ENCODE measurements at regions not wholly inside any gene's neighbourhood (a gene's known extent, or its start where the extent isn't known, plus 50 kb on each side); places are given as distances from the start of the nearest gene placed in this dataset.

DNA sequence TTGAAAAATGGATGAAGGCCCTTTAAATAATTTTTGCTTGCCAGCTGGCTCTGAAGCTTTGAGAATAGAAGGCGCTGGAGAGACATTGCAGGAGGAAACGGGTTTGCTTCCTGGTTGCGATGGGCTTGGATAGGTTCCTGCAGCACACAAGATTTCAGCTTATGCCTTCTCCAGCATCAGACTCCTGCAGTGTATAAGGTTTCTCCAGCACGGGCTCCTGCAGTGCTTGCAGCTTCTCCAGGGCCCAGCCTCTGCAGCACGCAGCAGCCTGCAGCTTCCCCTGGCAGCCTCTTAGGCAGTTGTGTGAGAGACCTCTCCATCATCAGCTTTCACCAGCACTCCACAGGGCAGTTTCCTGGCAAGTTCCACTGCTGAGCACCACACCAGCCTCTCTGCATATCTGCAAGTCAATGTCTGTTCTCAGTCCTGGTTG lies 78.7 kb upstream of the ZDHHC17 start:
- H3K36me3 ChIP-seq (ENCODE audit: control insufficient read depth, insufficient read depth, low read length): no peaks in the 10 kb centered on the region
- no peaks in the 10 kb centered on the region for H3K27me3 ChIP-seq (ENCODE audit: control insufficient read depth, insufficient read depth, low read length)
- H3K27ac ChIP-seq (ENCODE audit: low read length): peak overlapping the region; percentile 45
- 4% methylated on average over 4 of the region's 5 CpGs for WGBS (ENCODE audit: insufficient coverage)
- peaks cover 17% of the 10 kb centered on the region for H3K4me1 ChIP-seq (ENCODE audit: control insufficient read depth, insufficient read depth, low read length)
- peak; percentile 96 for DNase-seq
- H3K9me3 ChIP-seq (replicated peaks; ENCODE audit: control insufficient read depth, low read depth, low read length): no peaks in the 10 kb centered on the region
- H3K4me3 ChIP-seq (ENCODE audit: low read length): no peak overlapping the region

- Histone ChIP-seq H3K4me3 (ENCODE audit: low read length) (peak overlapping the region; percentile 7), H3K27ac (ENCODE audit: low read length) (peak overlapping the region; percentile 93)
- no CpG with 5 or more reads among the region's 3 CpGs for WGBS (ENCODE audit: insufficient coverage)
These were observed 75.9 kb upstream of the ZDHHC17 start for GRCh38 chr12:76687981-76688380.

GRCh38 chr12:76688631-76689030 lies 75.3 kb upstream of the ZDHHC17 start:
- H3K9me3 ChIP-seq (replicated peaks; ENCODE audit: control insufficient read depth, low read depth, low read length): no peaks in the 10 kb centered on the region
- WGBS (ENCODE audit: insufficient coverage): no CpG with 5 or more reads among the region's 2 CpGs
- no peak overlapping the region for H3K4me3 ChIP-seq (ENCODE audit: low read length)
- no peaks in the 10 kb centered on the region for H3K36me3 ChIP-seq (ENCODE audit: control insufficient read depth, insufficient read depth, low read length)
- no peaks in the 10 kb centered on the region for H3K27me3 ChIP-seq (ENCODE audit: control insufficient read depth, insufficient read depth, low read length)
- H3K27ac ChIP-seq (ENCODE audit: low read length): peak overlapping the region; percentile 93
- DNase-seq: peak; percentile 52
- H3K4me1 ChIP-seq (ENCODE audit: control insufficient read depth, insufficient read depth, low read length): peaks cover 22% of the 10 kb centered on the region

More at GRCh38 chr12:76687981-76688380, 75.9 kb upstream of the ZDHHC17 start:
- Histone ChIP-seq H3K9me3 (replicated peaks; ENCODE audit: control insufficient read depth, low read depth, low read length) (no peaks in the 10 kb centered on the region), H3K4me1 (ENCODE audit: control insufficient read depth, insufficient read depth, low read length) (peaks cover 19% of the 10 kb centered on the region), H3K36me3 (ENCODE audit: control insufficient read depth, insufficient read depth, low read length) (no peaks in the 10 kb centered on the region), H3K27me3 (ENCODE audit: control insufficient read depth, insufficient read depth, low read length) (no peaks in the 10 kb centered on the region)
- DNase-seq: peak; percentile 95

DNA sequence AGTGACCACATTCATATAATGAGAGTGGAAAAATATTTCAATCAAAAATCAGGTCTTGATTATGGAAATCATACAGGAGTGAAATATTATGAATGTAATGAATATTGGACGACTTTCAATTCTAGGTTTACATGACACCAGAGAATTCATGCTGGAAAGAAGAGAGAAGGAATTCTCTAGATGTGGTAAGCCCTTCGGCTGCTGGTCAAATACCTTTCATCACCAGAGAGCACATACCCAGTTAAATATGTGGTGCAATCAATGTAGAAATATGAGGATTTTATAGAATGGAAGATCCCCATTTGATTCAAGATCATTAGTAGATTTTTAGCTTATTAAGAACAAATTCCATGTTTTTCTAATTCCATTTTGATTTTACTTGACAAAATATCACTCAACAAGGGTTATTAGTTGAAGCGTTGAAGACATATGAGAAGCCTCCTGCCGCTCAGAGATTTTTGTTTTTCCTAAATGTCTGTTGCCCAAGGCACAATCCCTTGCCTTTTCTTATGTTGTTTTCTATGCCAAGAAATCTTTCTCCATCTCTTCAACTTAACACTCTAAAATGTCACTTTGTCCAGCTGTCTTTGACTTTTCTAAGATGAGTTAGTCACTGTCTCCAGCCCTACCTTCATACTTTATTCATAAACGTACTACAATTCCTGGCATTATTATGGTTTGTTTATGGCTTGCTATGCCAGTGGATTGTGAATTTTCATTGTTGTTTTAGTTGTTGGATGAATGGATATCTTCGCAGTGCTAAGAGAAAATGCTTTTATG lies 72.8 kb upstream of the ZDHHC17 start:
- peaks cover 18% of the 10 kb centered on the region for H3K4me1 ChIP-seq (ENCODE audit: control insufficient read depth, insufficient read depth, low read length)
- no peak for DNase-seq
- no CpG with 5 or more reads among the region's 6 CpGs for WGBS (ENCODE audit: insufficient coverage)
- H3K9me3 ChIP-seq (replicated peaks; ENCODE audit: control insufficient read depth, low read depth, low read length): no peaks in the 10 kb centered on the region
- H3K36me3 ChIP-seq (ENCODE audit: control insufficient read depth, insufficient read depth, low read length): no peaks in the 10 kb centered on the region
- H3K27ac ChIP-seq (ENCODE audit: low read length): no peak overlapping the region
- H3K4me3 ChIP-seq (ENCODE audit: low read length): no peak overlapping the region
- H3K27me3 ChIP-seq (ENCODE audit: control insufficient read depth, insufficient read depth, low read length): no peaks in the 10 kb centered on the region

- Histone ChIP-seq H3K4me1 (ENCODE audit: control insufficient read depth, insufficient read depth, low read length) (peaks cover 17% of the 10 kb centered on the region), H3K36me3 (ENCODE audit: control insufficient read depth, insufficient read depth, low read length) (no peaks in the 10 kb centered on the region), H3K27me3 (ENCODE audit: control insufficient read depth, insufficient read depth, low read length) (no peaks in the 10 kb centered on the region), H3K9me3 (replicated peaks; ENCODE audit: control insufficient read depth, low read depth, low read length) (no peaks in the 10 kb centered on the region), H3K27ac (ENCODE audit: low read length) (peak overlapping the region; percentile 82), H3K4me3 (ENCODE audit: low read length) (no peak overlapping the region)
- WGBS (ENCODE audit: insufficient coverage): 46% methylated on average over 3 of the region's 3 CpGs
- DNase-seq: peak; percentile 66
These were observed 71.1 kb upstream of the ZDHHC17 start for GRCh38 chr12:76692846-76693245.

- WGBS (ENCODE audit: insufficient coverage): 95% methylated on average over 3 of the region's 7 CpGs
- Histone ChIP-seq H3K4me3 (ENCODE audit: low read length) (no peak overlapping the region), H3K27me3 (ENCODE audit: control insufficient read depth, insufficient read depth, low read length) (no peaks in the 10 kb centered on the region), H3K9me3 (replicated peaks; ENCODE audit: control insufficient read depth, low read depth, low read length) (no peaks in the 10 kb centered on the region), H3K36me3 (ENCODE audit: control insufficient read depth, insufficient read depth, low read length) (no peaks in the 10 kb centered on the region), H3K27ac (ENCODE audit: low read length) (no peak overlapping the region), H3K4me1 (ENCODE audit: control insufficient read depth, insufficient read depth, low read length) (peaks cover 17% of the 10 kb centered on the region)
- no peak for DNase-seq
These were observed 69.5 kb upstream of the ZDHHC17 start for GRCh38 chr12:76694369-76694768.

DNA sequence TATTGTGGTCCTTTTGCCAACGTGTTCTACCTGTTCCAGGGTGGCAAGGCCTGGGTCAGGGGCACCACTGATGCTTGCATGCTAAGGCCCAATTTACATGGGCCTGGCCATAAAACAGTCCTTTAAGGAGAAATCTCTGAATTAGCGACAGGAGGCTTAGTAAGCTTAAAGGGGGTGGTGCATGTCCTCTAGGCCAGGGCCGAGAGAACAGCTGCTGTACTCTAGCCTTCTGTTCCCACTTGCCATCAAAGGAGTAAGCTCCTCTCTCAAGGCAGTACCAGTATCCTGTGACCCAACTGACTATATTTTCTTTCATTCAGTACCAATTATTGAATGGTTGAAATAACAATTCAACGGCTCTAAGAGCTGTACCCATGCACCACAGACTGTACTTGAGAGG lies 67.7 kb upstream of the ZDHHC17 start:
- Histone ChIP-seq H3K4me1 (ENCODE audit: control insufficient read depth, insufficient read depth, low read length) (peaks cover 17% of the 10 kb centered on the region), H3K27ac (ENCODE audit: low read length) (no peak overlapping the region), H3K4me3 (ENCODE audit: low read length) (no peak overlapping the region), H3K9me3 (replicated peaks; ENCODE audit: control insufficient read depth, low read depth, low read length) (no peaks in the 10 kb centered on the region), H3K36me3 (ENCODE audit: control insufficient read depth, insufficient read depth, low read length) (no peaks in the 10 kb centered on the region), H3K27me3 (ENCODE audit: control insufficient read depth, insufficient read depth, low read length) (no peaks in the 10 kb centered on the region)
- 60% methylated on average over 1 of the region's 4 CpGs for WGBS (ENCODE audit: insufficient coverage)
- no peak for DNase-seq

DNA sequence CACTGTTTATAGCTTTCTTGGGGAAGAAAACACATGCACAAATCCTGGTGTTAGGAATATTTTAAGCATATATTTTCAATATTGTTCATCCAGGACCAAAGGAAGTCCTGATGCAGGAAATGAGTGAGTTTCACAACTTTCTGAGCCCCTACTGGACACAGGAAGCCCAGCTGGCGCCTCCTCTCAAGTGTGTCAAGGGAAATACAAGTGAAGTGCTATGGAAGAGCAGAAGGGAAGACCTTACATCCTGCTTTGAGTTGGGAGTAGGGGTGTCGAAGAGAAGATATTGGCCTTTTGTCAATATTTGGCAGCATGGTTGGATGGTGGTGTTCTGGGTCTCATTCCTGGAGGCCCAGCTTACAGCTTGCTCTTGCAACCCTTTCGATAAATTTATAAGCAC lies 66.1 kb upstream of the ZDHHC17 start:
- Histone ChIP-seq H3K27me3 (ENCODE audit: control insufficient read depth, insufficient read depth, low read length) (no peaks in the 10 kb centered on the region), H3K9me3 (replicated peaks; ENCODE audit: control insufficient read depth, low read depth, low read length) (no peaks in the 10 kb centered on the region), H3K4me1 (ENCODE audit: control insufficient read depth, insufficient read depth, low read length) (peaks cover 17% of the 10 kb centered on the region), H3K27ac (ENCODE audit: low read length) (peak overlapping the region; percentile 54), H3K36me3 (ENCODE audit: control insufficient read depth, insufficient read depth, low read length) (no peaks in the 10 kb centered on the region), H3K4me3 (ENCODE audit: low read length) (no peak overlapping the region)
- WGBS (ENCODE audit: insufficient coverage): 36% methylated on average over 1 of the region's 3 CpGs
- DNase-seq: peak; percentile 73

DNA sequence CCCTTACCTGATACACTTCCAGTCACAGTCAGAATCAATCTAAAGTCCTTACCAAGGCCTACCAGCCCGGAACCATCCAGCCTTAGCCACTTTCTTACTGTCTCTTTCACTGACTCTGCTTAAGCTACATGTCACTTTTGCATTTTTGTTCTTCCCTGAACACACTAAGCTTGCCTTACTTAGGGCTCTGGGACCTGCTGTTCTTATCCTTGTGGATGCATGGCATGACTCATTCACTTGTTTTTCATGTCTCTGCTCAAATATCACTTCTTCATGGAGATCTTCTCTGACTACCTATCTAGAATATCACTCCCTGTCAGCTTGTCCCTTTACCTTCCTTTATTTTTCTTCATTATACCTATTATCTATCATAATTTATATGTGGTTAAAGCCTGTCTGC lies 65.6 kb upstream of the ZDHHC17 start:
- Histone ChIP-seq H3K4me1 (ENCODE audit: control insufficient read depth, insufficient read depth, low read length) (peaks cover 12% of the 10 kb centered on the region), H3K27ac (ENCODE audit: low read length) (peak overlapping the region; percentile 54), H3K4me3 (ENCODE audit: low read length) (no peak overlapping the region), H3K36me3 (ENCODE audit: control insufficient read depth, insufficient read depth, low read length) (no peaks in the 10 kb centered on the region), H3K27me3 (ENCODE audit: control insufficient read depth, insufficient read depth, low read length) (no peaks in the 10 kb centered on the region), H3K9me3 (replicated peaks; ENCODE audit: control insufficient read depth, low read depth, low read length) (no peaks in the 10 kb centered on the region)
- WGBS (ENCODE audit: insufficient coverage): 86% methylated on average over 1 of the region's 1 CpG
- no peak for DNase-seq

- Histone ChIP-seq H3K27ac (ENCODE audit: low read length) (no peak overlapping the region), H3K4me3 (ENCODE audit: low read length) (no peak overlapping the region), H3K9me3 (replicated peaks; ENCODE audit: control insufficient read depth, low read depth, low read length) (no peaks in the 10 kb centered on the region), H3K27me3 (ENCODE audit: control insufficient read depth, insufficient read depth, low read length) (no peaks in the 10 kb centered on the region), H3K36me3 (ENCODE audit: control insufficient read depth, insufficient read depth, low read length) (no peaks in the 10 kb centered on the region), H3K4me1 (ENCODE audit: control insufficient read depth, insufficient read depth, low read length) (peaks cover 12% of the 10 kb centered on the region)
- 20% methylated on average over 4 of the region's 7 CpGs for WGBS (ENCODE audit: insufficient coverage)
- DNase-seq: no peak
These were observed 64.9 kb upstream of the ZDHHC17 start for GRCh38 chr12:76698966-76699365.

All from muscle of leg (tissue), 3 donors.